ENCODE measurements at regions not wholly inside any gene's neighbourhood (a gene's known extent, or its start where the extent isn't known, plus 50 kb on each side); places are given as distances from the start of the nearest gene placed in this dataset.

DNA sequence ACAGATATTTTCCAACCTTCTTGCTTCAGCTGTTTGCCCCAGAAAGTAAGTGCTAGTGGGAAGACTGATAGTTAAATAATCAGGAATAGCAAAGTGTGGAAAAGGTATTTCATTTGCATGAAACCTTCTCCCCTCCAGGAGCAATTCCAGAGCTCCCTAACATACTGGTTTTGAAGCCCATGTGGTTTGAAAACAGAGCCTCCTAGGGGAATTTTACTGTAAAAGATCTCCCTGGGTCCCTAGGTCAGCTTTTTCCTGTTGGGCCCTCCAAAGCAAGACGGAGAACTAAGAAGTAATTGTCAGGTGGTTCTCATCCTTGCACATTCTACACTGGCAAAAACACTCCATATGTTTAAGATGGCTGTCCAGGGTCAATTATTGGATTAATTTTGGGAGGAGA, 218.7 kb upstream of the FOXD3 start:
- H3K27ac Mint-ChIP-seq, result no peak overlapping the region
- peaks cover 0 to 2% (median 0%) of the 10 kb centered on the region in 7 donors for H3K9me3 Mint-ChIP-seq
- H3K36me3 Mint-ChIP-seq, result no peaks in the 10 kb centered on the region
- ATAC-seq (ENCODE audit: low read depth in 2 of 2) (no peak), DNase-seq (no peak)
- Histone ChIP-seq H3K4me1 (ENCODE audit: control insufficient read depth, insufficient read depth, low read length, poor library complexity, severe bottlenecking) (no peaks in the 10 kb centered on the region), H3K27ac (ENCODE audit: insufficient read depth, low read length, poor library complexity, severe bottlenecking) (no peak overlapping the region), H3K4me3 (ENCODE audit: low read depth, low read length) (no peak overlapping the region), H3K9me3 (ENCODE audit: control insufficient read depth in 2 of 2, low read length in 2 of 2) (no peaks in the 10 kb centered on the region), H3K27me3 (ENCODE audit: control insufficient read depth, insufficient read depth, low read length) (peaks cover 2% of the 10 kb centered on the region), H3K36me3 (ENCODE audit: control insufficient read depth, insufficient read depth, low read length) (no peaks in the 10 kb centered on the region)
- H3K27me3 Mint-ChIP-seq, result peaks cover 7% of the 10 kb centered on the region
- H3K4me1 Mint-ChIP-seq, result no peaks in the 10 kb centered on the region
- no peak overlapping the region for H3K4me3 Mint-ChIP-seq

DNA sequence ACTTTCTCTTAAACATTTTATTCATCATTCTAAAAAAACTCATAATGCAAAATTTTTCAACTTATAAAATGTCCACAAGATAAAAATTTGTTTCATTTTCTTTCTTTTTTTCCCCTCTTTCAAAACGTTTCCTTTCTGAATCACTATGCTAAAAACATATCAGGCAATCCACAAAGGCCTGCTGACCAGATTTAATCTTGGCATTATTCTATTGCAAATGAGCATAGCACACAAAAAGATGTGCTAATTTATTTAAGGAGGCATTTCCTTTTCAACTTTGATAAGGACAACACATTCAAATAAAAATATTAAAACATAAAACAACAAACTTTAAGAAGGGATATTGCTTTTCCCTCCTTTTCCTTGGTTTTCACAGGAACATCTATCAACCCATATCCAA, 215.3 kb upstream of the FOXD3 start:
- H3K9me3 ChIP-seq (ENCODE audit: control insufficient read depth in 2 of 2, low read length in 2 of 2), result no peaks in the 10 kb centered on the region
- no peak overlapping the region for H3K4me3 ChIP-seq (ENCODE audit: low read depth, low read length)
- peaks cover 2% of the 10 kb centered on the region for H3K27me3 ChIP-seq (ENCODE audit: control insufficient read depth, insufficient read depth, low read length)
- Mint-ChIP-seq H3K36me3 (no peaks in the 10 kb centered on the region), H3K9me3 (peaks cover 0 to 4% (median 0%) of the 10 kb centered on the region in 7 donors), H3K4me1 (no peaks in the 10 kb centered on the region), H3K27me3 (peaks cover 4% of the 10 kb centered on the region), H3K4me3 (no peak overlapping the region), H3K27ac (no peak overlapping the region)
- no peak overlapping the region for H3K27ac ChIP-seq (ENCODE audit: insufficient read depth, low read length, poor library complexity, severe bottlenecking)
- H3K36me3 ChIP-seq (ENCODE audit: control insufficient read depth, insufficient read depth, low read length), result no peaks in the 10 kb centered on the region
- no peak for ATAC-seq (ENCODE audit: low read depth in 2 of 2)
- no peaks in the 10 kb centered on the region for H3K4me1 ChIP-seq (ENCODE audit: control insufficient read depth, insufficient read depth, low read length, poor library complexity, severe bottlenecking)
- DNase-seq, result no peak

DNA sequence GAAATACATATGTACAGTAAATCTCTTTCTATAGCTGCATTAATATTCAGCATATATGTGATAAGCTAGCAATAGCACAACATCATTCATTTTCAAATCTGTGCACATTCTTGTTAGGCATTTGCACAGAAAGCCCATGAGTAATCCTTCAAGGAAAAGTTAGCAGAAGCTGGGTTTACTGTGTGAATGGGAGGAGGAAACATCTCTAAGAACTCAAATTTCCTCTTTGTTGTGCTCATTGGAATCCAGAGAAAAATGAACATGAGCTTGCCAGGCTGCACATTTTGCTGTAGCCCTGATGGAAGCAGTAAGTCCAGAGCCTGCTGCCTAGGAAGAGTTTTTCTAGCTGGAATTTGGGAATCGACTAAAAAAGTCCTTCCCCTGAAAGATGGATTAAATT, 214.2 kb upstream of the FOXD3 start:
- H3K36me3 ChIP-seq (ENCODE audit: control insufficient read depth, insufficient read depth, low read length), result no peaks in the 10 kb centered on the region
- no peak for ATAC-seq (ENCODE audit: low read depth in 2 of 2)
- Mint-ChIP-seq H3K4me3 (no peak overlapping the region), H3K36me3 (no peaks in the 10 kb centered on the region), H3K9me3 (peaks cover 0 to 4% (median 0%) of the 10 kb centered on the region in 7 donors), H3K27me3 (peaks cover 4% of the 10 kb centered on the region), H3K4me1 (no peaks in the 10 kb centered on the region), H3K27ac (no peak overlapping the region)
- H3K4me1 ChIP-seq (ENCODE audit: control insufficient read depth, insufficient read depth, low read length, poor library complexity, severe bottlenecking), result no peaks in the 10 kb centered on the region
- no peak overlapping the region for H3K27ac ChIP-seq (ENCODE audit: insufficient read depth, low read length, poor library complexity, severe bottlenecking)
- peaks cover 2% of the 10 kb centered on the region for H3K27me3 ChIP-seq (ENCODE audit: control insufficient read depth, insufficient read depth, low read length)
- no peaks in the 10 kb centered on the region for H3K9me3 ChIP-seq (ENCODE audit: control insufficient read depth in 2 of 2, low read length in 2 of 2)
- H3K4me3 ChIP-seq (ENCODE audit: low read depth, low read length), result no peak overlapping the region
- DNase-seq, result no peak

DNA sequence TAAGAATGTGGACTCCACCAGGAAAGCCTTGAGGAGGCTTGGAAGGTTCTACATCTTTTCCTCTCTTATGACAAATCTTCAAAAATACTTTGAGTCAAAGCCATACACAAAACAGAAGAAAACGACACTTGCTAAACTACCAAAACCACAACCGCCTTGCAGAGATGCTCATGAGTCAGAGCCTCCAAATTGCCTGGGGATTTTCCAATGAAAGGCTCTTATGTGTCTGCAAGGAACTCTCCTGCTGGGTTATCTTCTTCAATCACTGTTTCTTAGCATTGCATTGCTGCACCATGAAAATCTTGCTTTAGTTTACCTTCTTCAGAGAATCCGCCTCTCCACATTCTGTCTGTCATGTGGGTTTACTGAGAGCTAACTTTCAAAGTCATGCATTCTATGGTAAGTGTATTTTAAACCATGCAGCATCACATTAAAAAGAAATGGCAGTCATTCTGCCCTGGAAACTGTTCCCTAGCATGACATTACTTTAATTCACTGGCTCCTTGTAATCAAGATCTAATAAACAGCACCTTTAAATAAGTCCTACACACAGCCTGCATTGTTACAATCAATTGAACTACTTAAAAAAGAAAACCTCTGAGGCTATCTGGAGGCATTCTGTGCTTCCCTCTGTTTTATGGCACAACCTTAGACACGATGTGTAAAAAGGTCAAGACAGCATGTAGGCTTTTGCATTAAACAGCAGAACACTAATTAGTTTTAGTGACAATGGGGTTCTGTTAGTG, 210.0 kb upstream of the FOXD3 start:
- peaks cover 0 to 2% (median 0%) of the 10 kb centered on the region in 7 donors for H3K9me3 Mint-ChIP-seq
- DNase-seq (no peak), ATAC-seq (ENCODE audit: low read depth in 2 of 2) (no peak)
- no peaks in the 10 kb centered on the region for H3K4me1 Mint-ChIP-seq
- Histone ChIP-seq H3K36me3 (ENCODE audit: control insufficient read depth, insufficient read depth, low read length) (no peaks in the 10 kb centered on the region), H3K9me3 (ENCODE audit: control insufficient read depth in 2 of 2, low read length in 2 of 2) (no peaks in the 10 kb centered on the region), H3K27ac (ENCODE audit: insufficient read depth, low read length, poor library complexity, severe bottlenecking) (no peak overlapping the region), H3K4me3 (ENCODE audit: low read depth, low read length) (no peak overlapping the region), H3K27me3 (ENCODE audit: control insufficient read depth, insufficient read depth, low read length) (peaks cover 2% of the 10 kb centered on the region), H3K4me1 (ENCODE audit: control insufficient read depth, insufficient read depth, low read length, poor library complexity, severe bottlenecking) (no peaks in the 10 kb centered on the region)
- H3K27me3 Mint-ChIP-seq, result no peaks in the 10 kb centered on the region
- H3K4me3 Mint-ChIP-seq, result no peak overlapping the region
- no peak overlapping the region for H3K27ac Mint-ChIP-seq
- H3K36me3 Mint-ChIP-seq, result no peaks in the 10 kb centered on the region

DNA sequence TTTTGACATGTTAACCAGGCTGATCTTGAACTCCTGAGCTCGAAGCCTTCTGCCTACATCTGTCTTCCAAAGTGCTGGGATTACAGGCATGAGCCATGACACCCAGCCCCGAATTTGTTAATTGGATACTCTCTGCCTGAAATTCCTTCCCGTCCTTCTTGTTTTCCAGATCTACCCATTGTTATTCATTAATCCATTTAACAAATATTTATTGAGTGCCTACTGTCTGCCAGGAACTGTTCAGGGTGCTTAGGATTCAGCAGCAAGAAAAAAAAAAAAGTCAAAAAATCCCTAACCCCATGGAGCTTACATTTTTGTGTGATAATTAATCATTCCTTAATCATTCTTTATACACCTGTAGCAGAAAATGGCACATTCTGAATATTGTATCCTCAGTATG, 206.8 kb upstream of the FOXD3 start:
- H3K9me3 Mint-ChIP-seq, result peaks cover 0 to 2% (median 0%) of the 10 kb centered on the region in 7 donors
- no peaks in the 10 kb centered on the region for H3K27me3 Mint-ChIP-seq
- H3K27ac Mint-ChIP-seq, result no peak overlapping the region
- Histone ChIP-seq H3K4me3 (ENCODE audit: low read depth, low read length) (no peak overlapping the region), H3K9me3 (ENCODE audit: control insufficient read depth in 2 of 2, low read length in 2 of 2) (no peaks in the 10 kb centered on the region), H3K27me3 (ENCODE audit: control insufficient read depth, insufficient read depth, low read length) (no peaks in the 10 kb centered on the region), H3K27ac (ENCODE audit: insufficient read depth, low read length, poor library complexity, severe bottlenecking) (no peak overlapping the region), H3K4me1 (ENCODE audit: control insufficient read depth, insufficient read depth, low read length, poor library complexity, severe bottlenecking) (no peaks in the 10 kb centered on the region), H3K36me3 (ENCODE audit: control insufficient read depth, insufficient read depth, low read length) (no peaks in the 10 kb centered on the region)
- DNase-seq (no peak), ATAC-seq (ENCODE audit: low read depth in 2 of 2) (no peak)
- H3K4me3 Mint-ChIP-seq, result no peak overlapping the region
- no peaks in the 10 kb centered on the region for H3K4me1 Mint-ChIP-seq
- no peaks in the 10 kb centered on the region for H3K36me3 Mint-ChIP-seq

DNA sequence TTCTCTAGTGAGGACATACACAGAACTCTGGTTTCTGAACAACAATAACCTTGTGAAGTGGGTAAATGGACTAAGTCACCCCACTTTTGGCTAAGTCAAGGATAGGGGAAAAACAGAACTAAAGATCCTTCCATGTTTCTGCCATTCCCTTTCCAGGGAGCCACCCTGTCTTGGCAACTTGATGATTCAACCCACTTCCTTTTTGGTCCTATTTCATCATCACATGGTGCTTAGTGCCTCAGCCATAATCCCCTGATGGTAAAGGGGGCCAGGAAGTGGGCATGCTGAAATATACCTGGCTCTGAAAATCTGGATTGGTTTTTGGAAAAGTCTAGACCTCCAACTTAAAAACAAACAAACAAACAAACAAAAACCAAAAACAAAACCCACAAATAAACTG, 206.4 kb upstream of the FOXD3 start:
- no peak for DNase-seq
- Mint-ChIP-seq H3K27me3 (peaks cover 4% of the 10 kb centered on the region), H3K27ac (no peak overlapping the region)

DNA sequence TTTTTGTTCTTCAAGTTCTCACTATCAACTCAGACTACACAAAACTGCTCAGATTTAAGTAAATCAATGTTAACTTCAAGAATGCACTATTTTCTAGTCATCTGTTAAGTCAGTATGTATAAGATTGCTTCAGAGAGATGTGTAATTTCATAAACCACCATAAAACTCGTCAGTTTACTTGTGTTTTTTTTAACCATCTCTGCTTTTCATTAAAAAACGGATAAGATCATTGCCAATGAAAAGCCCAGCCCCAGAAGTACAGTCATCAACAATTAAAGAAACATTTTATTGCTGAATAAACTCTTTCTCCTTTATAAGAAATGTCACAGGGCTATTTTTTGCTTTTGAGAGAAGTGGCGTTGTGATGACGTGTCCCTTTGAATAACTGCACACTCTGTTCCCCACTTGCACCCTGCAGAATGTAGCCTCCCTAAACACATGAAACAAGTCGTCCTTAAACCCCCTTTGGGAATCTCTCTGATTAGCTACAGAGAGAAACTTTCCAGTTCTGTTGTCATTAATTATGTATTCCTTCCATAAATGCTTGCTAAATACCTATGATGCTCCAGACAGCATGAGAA, 202.7 kb upstream of the FOXD3 start:
- ATAC-seq (ENCODE audit: low read depth in 2 of 2), result no peak
- Histone ChIP-seq H3K4me1 (ENCODE audit: control insufficient read depth, insufficient read depth, low read length, poor library complexity, severe bottlenecking) (no peaks in the 10 kb centered on the region), H3K9me3 (ENCODE audit: control insufficient read depth in 2 of 2, low read length in 2 of 2) (no peaks in the 10 kb centered on the region), H3K4me3 (ENCODE audit: low read depth, low read length) (no peak overlapping the region), H3K36me3 (ENCODE audit: control insufficient read depth, insufficient read depth, low read length) (no peaks in the 10 kb centered on the region), H3K27ac (ENCODE audit: insufficient read depth, low read length, poor library complexity, severe bottlenecking) (no peak overlapping the region), H3K27me3 (ENCODE audit: control insufficient read depth, insufficient read depth, low read length) (no peaks in the 10 kb centered on the region)
- Mint-ChIP-seq H3K4me1 (no peaks in the 10 kb centered on the region), H3K9me3 (peaks cover 0 to 2% (median 0%) of the 10 kb centered on the region in 7 donors), H3K36me3 (no peaks in the 10 kb centered on the region), H3K4me3 (no peak overlapping the region), H3K27me3 (peaks cover 4% of the 10 kb centered on the region), H3K27ac (no peak overlapping the region)
- no peak for DNase-seq

More for the DNA sequence above, 206.4 kb upstream of the FOXD3 start:
- no peaks in the 10 kb centered on the region for H3K27me3 ChIP-seq (ENCODE audit: control insufficient read depth, insufficient read depth, low read length)
- no peak overlapping the region for H3K27ac ChIP-seq (ENCODE audit: insufficient read depth, low read length, poor library complexity, severe bottlenecking)
- no peak for ATAC-seq (ENCODE audit: low read depth in 2 of 2)
- H3K9me3 ChIP-seq (ENCODE audit: control insufficient read depth in 2 of 2, low read length in 2 of 2), result no peaks in the 10 kb centered on the region
- Mint-ChIP-seq H3K4me1 (no peaks in the 10 kb centered on the region), H3K4me3 (no peak overlapping the region), H3K9me3 (peaks cover 0 to 2% (median 0%) of the 10 kb centered on the region in 7 donors), H3K36me3 (no peaks in the 10 kb centered on the region)
- no peak overlapping the region for H3K4me3 ChIP-seq (ENCODE audit: low read depth, low read length)
- H3K4me1 ChIP-seq (ENCODE audit: control insufficient read depth, insufficient read depth, low read length, poor library complexity, severe bottlenecking), result no peaks in the 10 kb centered on the region
- no peaks in the 10 kb centered on the region for H3K36me3 ChIP-seq (ENCODE audit: control insufficient read depth, insufficient read depth, low read length)

DNA sequence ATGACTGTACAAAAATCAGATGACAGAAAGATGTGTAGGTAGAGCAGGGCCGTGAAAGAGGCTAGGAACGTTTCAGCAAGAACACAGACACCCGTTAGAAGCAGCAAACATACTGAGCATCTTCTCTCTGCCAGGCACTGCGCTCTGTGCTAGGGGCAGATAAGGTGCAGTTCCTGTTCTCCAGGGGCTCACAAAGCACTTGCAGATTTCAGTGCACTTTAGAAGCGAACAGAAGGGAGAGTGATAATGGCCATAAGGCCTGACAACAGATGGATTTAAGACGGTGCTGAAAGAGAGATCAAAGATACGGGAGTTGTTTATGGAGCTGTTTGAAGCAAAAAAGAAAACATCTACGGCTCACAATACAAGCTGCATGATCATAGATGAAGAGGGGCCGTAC, 200.3 kb upstream of the FOXD3 start:
- H3K27ac ChIP-seq (ENCODE audit: insufficient read depth, low read length, poor library complexity, severe bottlenecking), result no peak overlapping the region
- H3K4me3 ChIP-seq (ENCODE audit: low read depth, low read length), result no peak overlapping the region
- Mint-ChIP-seq H3K9me3 (peaks cover 0 to 2% (median 0%) of the 10 kb centered on the region in 7 donors), H3K4me1 (no peaks in the 10 kb centered on the region), H3K27ac (no peak overlapping the region), H3K27me3 (peaks cover 11% of the 10 kb centered on the region), H3K4me3 (no peak overlapping the region), H3K36me3 (no peaks in the 10 kb centered on the region)
- no peaks in the 10 kb centered on the region for H3K36me3 ChIP-seq (ENCODE audit: control insufficient read depth, insufficient read depth, low read length)
- H3K9me3 ChIP-seq (ENCODE audit: control insufficient read depth in 2 of 2, low read length in 2 of 2), result no peaks in the 10 kb centered on the region
- DNase-seq (no peak), ATAC-seq (ENCODE audit: low read depth in 2 of 2) (no peak)
- no peaks in the 10 kb centered on the region for H3K4me1 ChIP-seq (ENCODE audit: control insufficient read depth, insufficient read depth, low read length, poor library complexity, severe bottlenecking)
- H3K27me3 ChIP-seq (ENCODE audit: control insufficient read depth, insufficient read depth, low read length), result no peaks in the 10 kb centered on the region
